MM.1S (cell line): ENCODE measurements at regions not wholly inside any gene's neighbourhood (a gene's known extent, or its start where the extent isn't known, plus 50 kb on each side); places are given as distances from the start of the nearest gene placed in this dataset.

ENCODE experiments used
- DNase-seq: peaks from one replicate; pipeline ENCODE4 v3.0.0-alpha.2; 2015
- H2AFZ ChIP-seq: fragments of 300-600 bp; sonication (generic); 2 replicates; pipeline ENCODE4 v1.6.0; 2016; ENCODE audit warnings: antibody characterized with exemption, low read length
- H3F3A ChIP-seq: fragments of 300-600 bp; sonication (generic); 2 replicates; pipeline ENCODE4 v1.6.1; 2016; ENCODE audit warnings: mild to moderate bottlenecking, antibody characterized with exemption, low read length, moderate library complexity, mixed read lengths; ENCODE audit not compliant: insufficient read depth
- H3K27ac ChIP-seq: fragments of 300-600 bp; sonication (generic); 2 replicates; pipeline ENCODE4 v1.5.1; 2016; ENCODE audit warnings: mild to moderate bottlenecking, low read length
- H3K27me3 ChIP-seq: fragments of 300-600 bp; sonication (generic); replicated peaks from 2 replicates; pipeline ENCODE4 v1.6.0; 2016; ENCODE audit warnings: low read length; ENCODE audit not compliant: insufficient read depth
- H3K36me3 ChIP-seq: fragments of 300-600 bp; sonication (generic); replicated peaks from 2 replicates; pipeline ENCODE4 v1.6.1; 2016; ENCODE audit warnings: mild to moderate bottlenecking, low read length, mixed read lengths; ENCODE audit not compliant: insufficient read depth
- H3K4me1 ChIP-seq: fragments of 300-600 bp; sonication (generic); 2 replicates; pipeline ENCODE4 v1.6.1; 2016; ENCODE audit warnings: low read length, mixed read lengths
- H3K4me2 ChIP-seq: fragments of 300-600 bp; sonication (generic); 2 replicates; pipeline ENCODE4 v1.6.0; 2016; ENCODE audit warnings: low read depth, low read length
- H3K4me3 ChIP-seq: fragments of 300-600 bp; sonication (generic); 2 replicates; pipeline ENCODE4 v1.5.1; 2016; ENCODE audit warnings: low read length, mixed read lengths
- H3K79me2 ChIP-seq: fragments of 300-600 bp; sonication (generic); 2 replicates; pipeline ENCODE4 v1.6.1; 2016; ENCODE audit warnings: mixed run types, low read length, mixed read lengths
- H3K9ac ChIP-seq: fragments of 300-600 bp; sonication (generic); 2 replicates; pipeline ENCODE4 v1.6.1; 2016; ENCODE audit warnings: low read length, mixed read lengths
- H3K9me2 ChIP-seq: fragments of 300-600 bp; sonication (generic); replicated peaks from 2 replicates; pipeline ENCODE4 v1.6.1; 2016; ENCODE audit warnings: mild to moderate bottlenecking, low read length, mixed read lengths; ENCODE audit not compliant: insufficient read depth
- H3K9me3 ChIP-seq: fragments of 300-600 bp; sonication (generic); replicated peaks from 2 replicates; pipeline ENCODE4 v1.6.1; 2016; ENCODE audit warnings: mild to moderate bottlenecking, low read length, mixed read lengths; ENCODE audit not compliant: insufficient read depth
- H4K20me1 ChIP-seq: fragments of 300-600 bp; sonication (generic); 2 replicates; pipeline ENCODE4 v1.6.1; 2016; ENCODE audit warnings: mild to moderate bottlenecking, low read length, moderate library complexity, mixed read lengths; ENCODE audit not compliant: insufficient read depth
- CTCF ChIP-seq: fragments of 300-600 bp; sonication (generic); IDR thresholded peaks from 2 replicates; pipeline ENCODE4 v1.5.1; 2016; ENCODE audit warnings: antibody characterized with exemption, low read length, mixed read lengths
- EZH2 ChIP-seq: fragments of 300-600 bp; sonication (generic); optimal IDR thresholded peaks from 2 replicates; pipeline ENCODE3; 2017; ENCODE audit warnings: low read depth, mild to moderate bottlenecking, antibody characterized with exemption, low read length, mixed read lengths
- EZH2phosphoT487 ChIP-seq: fragments of 300-600 bp; sonication (generic); IDR thresholded peaks from 2 replicates; pipeline ENCODE4 v1.6.1; 2018; ENCODE audit warnings: antibody characterized with exemption, low read length

- H3K79me2 ChIP-seq: no peaks in the 10 kb centered on the region
- H3K9ac ChIP-seq: no peak overlapping the region
- H4K20me1 ChIP-seq: no peaks in the 10 kb centered on the region
- H3K4me2 ChIP-seq: no peak overlapping the region
- H2AFZ ChIP-seq: no peak overlapping the region
- DNase-seq: no peak
- H3K9me2 ChIP-seq: no peaks in the 10 kb centered on the region
- H3F3A ChIP-seq: no peaks in the 10 kb centered on the region
- no peaks in the 10 kb centered on the region for H3K36me3 ChIP-seq
- no peaks in the 10 kb centered on the region for H3K27me3 ChIP-seq
- TF ChIP-seq EZH2phosphoT487: no peak
- TF ChIP-seq CTCF: no peak
- TF ChIP-seq EZH2: no peak
- H3K27ac ChIP-seq: no peak overlapping the region
- H3K9me3 ChIP-seq: no peaks in the 10 kb centered on the region
- 0 out of 2 replicates have a peak, but pooled peaks cover 5% of the 10 kb centered on the region for H3K4me1 ChIP-seq
- no peak overlapping the region for H3K4me3 ChIP-seq
Measured at GRCh38 chr6:86825436-86825835, 111.9 kb upstream of the HTR1E start.

DNA sequence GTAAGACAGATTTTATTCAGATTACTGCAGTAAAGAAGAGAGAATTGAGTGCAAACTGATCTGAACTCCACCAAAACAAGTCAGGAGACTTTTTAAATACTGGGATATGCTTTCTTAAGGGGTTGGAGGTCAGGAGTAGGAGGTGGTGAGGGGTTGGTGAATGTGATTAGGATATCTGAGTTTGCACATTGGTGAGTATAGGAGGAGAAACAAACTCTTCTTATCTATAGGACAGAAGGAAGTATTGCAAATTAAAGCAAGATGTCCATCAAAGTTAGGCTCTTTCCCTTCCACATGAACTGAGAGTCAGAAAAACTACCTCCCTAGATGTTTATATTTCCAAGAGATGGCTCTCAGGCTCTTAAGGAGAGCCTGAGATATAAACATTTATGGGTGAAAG, 114.6 kb upstream of the HTR1E start:
- Histone ChIP-seq H4K20me1 (no peaks in the 10 kb centered on the region), H3K27ac (no peak overlapping the region), H3K4me1 (0 out of 2 replicates have a peak, but pooled peaks cover 5% of the 10 kb centered on the region), H3K36me3 (no peaks in the 10 kb centered on the region), H3F3A (no peaks in the 10 kb centered on the region), H3K9me3 (no peaks in the 10 kb centered on the region), H3K79me2 (no peaks in the 10 kb centered on the region), H3K9me2 (no peaks in the 10 kb centered on the region), H2AFZ (no peak overlapping the region), H3K4me3 (no peak overlapping the region), H3K9ac (no peak overlapping the region), H3K4me2 (no peak overlapping the region), H3K27me3 (no peaks in the 10 kb centered on the region)
- DNase-seq: no peak
- TF ChIP-seq EZH2: no peak
- TF ChIP-seq CTCF: no peak
- no peak for TF ChIP-seq EZH2phosphoT487

GRCh38 chr6:86820750-86821149, 116.6 kb upstream of the HTR1E start:
- no peak overlapping the region for H3K4me2 ChIP-seq
- H2AFZ ChIP-seq: no peak overlapping the region
- no peaks in the 10 kb centered on the region for H4K20me1 ChIP-seq
- H3K4me3 ChIP-seq: no peak overlapping the region
- no peaks in the 10 kb centered on the region for H3F3A ChIP-seq
- no peaks in the 10 kb centered on the region for H3K36me3 ChIP-seq
- H3K9me3 ChIP-seq: no peaks in the 10 kb centered on the region
- no peak for DNase-seq
- H3K79me2 ChIP-seq: no peaks in the 10 kb centered on the region
- TF ChIP-seq EZH2 (no peak), CTCF (no peak), EZH2phosphoT487 (no peak)
- 0 out of 2 replicates have a peak, but pooled peaks cover 5% of the 10 kb centered on the region for H3K4me1 ChIP-seq
- H3K9me2 ChIP-seq: no peaks in the 10 kb centered on the region
- no peak overlapping the region for H3K27ac ChIP-seq
- no peaks in the 10 kb centered on the region for H3K27me3 ChIP-seq
- no peak overlapping the region for H3K9ac ChIP-seq
